H9 (cell line): ENCODE measurements at regions not wholly inside any gene's neighbourhood (a gene's known extent, or its start where the extent isn't known, plus 50 kb on each side); places are given as distances from the start of the nearest gene placed in this dataset.

Experiments
- DNase-seq: peaks from one replicate; pipeline ENCODE4 v3.0.0-alpha.2; 2017
- H2AFZ ChIP-seq: one replicate; pipeline ENCODE4 v1.6.1; 2013; ENCODE audit warnings: mild to moderate bottlenecking, low read length, control low read depth, moderate library complexity
- H2AK5ac ChIP-seq: 2 replicates; pipeline ENCODE4 v1.6.1; 2013; ENCODE audit warnings: low read length, control low read depth, mixed read lengths; ENCODE audit not compliant: insufficient read length
- H2BK120ac ChIP-seq: one replicate; pipeline ENCODE4 v1.6.1; 2013; ENCODE audit warnings: low read depth, mild to moderate bottlenecking, low read length, control low read depth, inconsistent platforms; ENCODE audit not compliant: poor library complexity, severe bottlenecking
- H2BK12ac ChIP-seq: 2 replicates; pipeline ENCODE4 v1.6.1; 2013; ENCODE audit warnings: low read length, control low read depth, mixed read lengths, low read depth; ENCODE audit not compliant: insufficient read length
- H2BK15ac ChIP-seq: 2 replicates; pipeline ENCODE4 v1.6.1; 2013; ENCODE audit warnings: low read depth, low read length, control low read depth
- H2BK20ac ChIP-seq: one replicate; pipeline ENCODE4 v1.6.1; 2013; ENCODE audit warnings: low read depth, mild to moderate bottlenecking, low read length, control low read depth, inconsistent platforms; ENCODE audit not compliant: poor library complexity, severe bottlenecking
- H2BK5ac ChIP-seq: 2 replicates; pipeline ENCODE4 v1.6.1; 2013; ENCODE audit warnings: low read length, control low read depth, mixed read lengths; ENCODE audit not compliant: insufficient read length
- H3K14ac ChIP-seq: 2 replicates; pipeline ENCODE4 v1.6.1; 2013; ENCODE audit warnings: low read length, control low read depth; ENCODE audit not compliant: insufficient read depth
- H3K18ac ChIP-seq: 2 replicates; pipeline ENCODE4 v1.6.1; 2013; ENCODE audit warnings: low read depth, mild to moderate bottlenecking, mixed read lengths, low read length, control low read depth; ENCODE audit not compliant: insufficient read length
- H3K23ac ChIP-seq: 2 replicates; pipeline ENCODE4 v1.6.1; 2013; ENCODE audit warnings: low read length, control low read depth, mixed read lengths, low read depth; ENCODE audit not compliant: insufficient read length
- H3K23me2 ChIP-seq: 2 replicates; pipeline ENCODE4 v1.6.1; 2013; ENCODE audit warnings: low read depth, mild to moderate bottlenecking, mixed read lengths, low read length, control low read depth; ENCODE audit not compliant: insufficient read length, poor library complexity, severe bottlenecking
- H3K27ac ChIP-seq: 2 replicates; pipeline ENCODE4 v1.5.1; 2013; ENCODE audit warnings: low read length, control low read depth, mixed read lengths, low read depth; ENCODE audit not compliant: insufficient read length
- H3K27me3 ChIP-seq: 2 replicates; pipeline ENCODE4 v1.6.1; 2013; ENCODE audit warnings: low read length, control low read depth, inconsistent platforms; ENCODE audit not compliant: insufficient read depth
- H3K4ac ChIP-seq: 2 replicates; pipeline ENCODE4 v1.6.1; 2013; ENCODE audit warnings: low read depth, mild to moderate bottlenecking, control low read depth, inconsistent platforms, low read length, moderate library complexity
- H3K4me1 ChIP-seq: 2 replicates; pipeline ENCODE4 v1.6.1; 2013; ENCODE audit warnings: low read length, control low read depth, inconsistent platforms; ENCODE audit not compliant: insufficient read depth
- H3K4me2 ChIP-seq: 2 replicates; pipeline ENCODE4 v1.6.1; 2013; ENCODE audit warnings: low read length, control low read depth, mixed read lengths; ENCODE audit not compliant: insufficient read length, insufficient read depth
- H3K56ac ChIP-seq: 2 replicates; pipeline ENCODE4 v1.6.1; 2013; ENCODE audit warnings: low read depth, mild to moderate bottlenecking, mixed read lengths, low read length, control low read depth; ENCODE audit not compliant: insufficient read length
- H3K79me1 ChIP-seq: 2 replicates; pipeline ENCODE4 v1.6.1; 2013; ENCODE audit warnings: low read depth, mild to moderate bottlenecking, moderate library complexity, low read length, control low read depth, inconsistent platforms; ENCODE audit not compliant: insufficient read depth, poor library complexity, severe bottlenecking
- H3K79me2 ChIP-seq: 2 replicates; pipeline ENCODE4 v1.6.1; 2013; ENCODE audit warnings: low read length, control low read depth, inconsistent platforms; ENCODE audit not compliant: insufficient read depth
- H3K9ac ChIP-seq: 2 replicates; pipeline ENCODE4 v1.6.1; 2013; ENCODE audit warnings: low read length, control low read depth, mixed read lengths; ENCODE audit not compliant: insufficient read length; ENCODE audit errors: extremely low read depth
- H3K9me3 ChIP-seq: one replicate; pipeline ENCODE4 v1.6.1; 2013; ENCODE audit warnings: low read depth, low read length, inconsistent platforms; ENCODE audit not compliant: control insufficient read depth
- H3T11ph ChIP-seq: one replicate; pipeline ENCODE4 v1.6.1; 2013; ENCODE audit warnings: mild to moderate bottlenecking, low read length, control low read depth, inconsistent platforms
- H4K20me1 ChIP-seq: one replicate; pipeline ENCODE4 v1.6.1; 2013; ENCODE audit not compliant: control insufficient read depth, insufficient read length, insufficient read depth
- H4K5ac ChIP-seq: 2 replicates; pipeline ENCODE4 v1.6.1; 2013; ENCODE audit warnings: low read depth, mild to moderate bottlenecking, mixed read lengths, low read length, control low read depth; ENCODE audit not compliant: insufficient read length
- H4K8ac ChIP-seq: replicated peaks from 2 replicates; pipeline ENCODE4 v1.6.1; 2013; ENCODE audit warnings: low read length, control low read depth, mixed read lengths, low read depth; ENCODE audit not compliant: insufficient read length
- H4K91ac ChIP-seq: 2 replicates; pipeline ENCODE4 v1.6.1; 2013; ENCODE audit warnings: low read depth, mild to moderate bottlenecking, moderate library complexity, mixed read lengths, low read length, control low read depth; ENCODE audit not compliant: insufficient read length
- H3K27ac Mint-ChIP-seq, 3 experiments: 2 replicates in 2 of 3; 3 replicates in 1 of 3; pipeline ENCODE4 v1.8.0; 2020 to 2021; ENCODE audit warnings: mixed read lengths in 3 of 3, mild to moderate bottlenecking in 1 of 3, moderate library complexity in 1 of 3
- H3K27me3 Mint-ChIP-seq: 2 replicates; pipeline ENCODE4 v1.8.0; 2021; ENCODE audit warnings: low read depth, mild to moderate bottlenecking, moderate library complexity, mixed read lengths
- H3K36me3 Mint-ChIP-seq, 3 experiments: 2 replicates in 2 of 3; 3 replicates in 1 of 3; pipeline ENCODE4 v1.8.0; 2020 to 2021; ENCODE audit warnings: low read depth in 3 of 3, mixed read lengths in 3 of 3; ENCODE audit not compliant: insufficient read depth in 1 of 3
- H3K4me1 Mint-ChIP-seq, 2 experiments: 2 replicates each; pipeline ENCODE4 v1.8.0; 2020; ENCODE audit warnings: mixed read lengths in 2 of 2
- H3K4me3 Mint-ChIP-seq, 2 experiments: 2 replicates in 1 of 2; 3 replicates in 1 of 2; pipeline ENCODE4 v1.8.0; 2020 to 2021; ENCODE audit warnings: mild to moderate bottlenecking in 2 of 2, mixed read lengths in 2 of 2, moderate library complexity in 1 of 2
- H3K9me3 Mint-ChIP-seq, 2 experiments: 2 replicates in 1 of 2; 3 replicates in 1 of 2; pipeline ENCODE4 v1.8.0; 2020; ENCODE audit warnings: mild to moderate bottlenecking in 2 of 2, mixed read lengths in 2 of 2, moderate library complexity in 1 of 2
- WGBS: extraction: QIAGEN DNeasy Blood & Tissue Kit; methylation state at CpG from one replicate; pipeline ENCODE4 v1.1.7; 2013; ENCODE audit warnings: missing lambda C conversion rate, low lambda C conversion rate, mixed read lengths; ENCODE audit not compliant: insufficient read length; ENCODE audit errors: extremely low coverage; 5-methylcytosine and 5-hydroxymethylcytosine counted together
- TF ChIP-seq, protein P1 (sequence below): fragments of 200-600 bp; sonication (generic); conservative IDR thresholded peaks from 3 replicates; pipeline ENCODE4 v1.8.0; 2021; ENCODE audit warnings: antibody characterized with exemption, mild to moderate bottlenecking

DNA sequence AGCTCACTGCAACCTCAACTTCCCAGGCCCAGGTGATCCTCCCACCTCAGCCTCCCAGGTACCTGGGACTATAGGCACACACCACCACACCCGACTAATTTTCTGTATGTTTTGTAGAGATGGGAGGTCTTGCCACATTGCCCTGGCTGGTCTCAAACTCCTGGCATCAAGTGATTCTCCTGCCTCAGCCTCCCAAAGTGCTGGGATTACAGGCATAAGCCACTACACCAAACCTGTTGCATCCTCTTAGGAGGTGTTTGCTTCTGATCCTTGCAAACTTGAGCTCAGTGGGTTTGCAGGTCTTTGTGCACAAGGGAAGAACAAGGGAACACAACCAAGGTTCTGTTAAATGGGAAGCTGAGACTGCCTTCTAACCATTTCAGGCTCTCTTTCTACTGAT lies 184.6 kb downstream of the ARHGAP12 start:
- no peak overlapping the region for H3K27ac ChIP-seq
- no peak overlapping the region for H3K18ac ChIP-seq
- no peaks in the 10 kb centered on the region for H3K4me1 ChIP-seq
- H3K4me3 Mint-ChIP-seq = no peak overlapping the region
- H3K27ac Mint-ChIP-seq = no peak overlapping the region
- no peak overlapping the region for H3K56ac ChIP-seq
- no peaks in the 10 kb centered on the region for H3K79me2 ChIP-seq
- no peaks in the 10 kb centered on the region for H4K20me1 ChIP-seq
- no peak overlapping the region for H3T11ph ChIP-seq
- H3K27me3 Mint-ChIP-seq = no peaks in the 10 kb centered on the region
- no peak overlapping the region for H2AK5ac ChIP-seq
- no peak overlapping the region for H3K23ac ChIP-seq
- H2BK120ac ChIP-seq = no peak overlapping the region
- H2BK20ac ChIP-seq = no peak overlapping the region
- no peak overlapping the region for H2BK15ac ChIP-seq
- DNase-seq = no peak
- no peak overlapping the region for H2AFZ ChIP-seq
- H3K9me3 ChIP-seq = no peaks in the 10 kb centered on the region
- no CpG with 5 or more reads among the region's 1 CpG for WGBS
- H3K27me3 ChIP-seq = no peaks in the 10 kb centered on the region
- H3K9ac ChIP-seq = no peak overlapping the region
- no peaks in the 10 kb centered on the region for H3K9me3 Mint-ChIP-seq
- no peak overlapping the region for H3K4me2 ChIP-seq
- H4K5ac ChIP-seq = no peak overlapping the region
- H2BK12ac ChIP-seq = no peak overlapping the region
- H2BK5ac ChIP-seq = no peak overlapping the region
- 0 out of 4 replicates have a peak, but pooled peaks cover 0 to 2% of the 10 kb centered on the region in 2 experiments for H3K4me1 Mint-ChIP-seq
- no peak overlapping the region for H4K8ac ChIP-seq
- no peaks in the 10 kb centered on the region for H3K36me3 Mint-ChIP-seq
- no peaks in the 10 kb centered on the region for H3K23me2 ChIP-seq
- H3K14ac ChIP-seq = no peak overlapping the region
- TF ChIP-seq, protein P1, sequence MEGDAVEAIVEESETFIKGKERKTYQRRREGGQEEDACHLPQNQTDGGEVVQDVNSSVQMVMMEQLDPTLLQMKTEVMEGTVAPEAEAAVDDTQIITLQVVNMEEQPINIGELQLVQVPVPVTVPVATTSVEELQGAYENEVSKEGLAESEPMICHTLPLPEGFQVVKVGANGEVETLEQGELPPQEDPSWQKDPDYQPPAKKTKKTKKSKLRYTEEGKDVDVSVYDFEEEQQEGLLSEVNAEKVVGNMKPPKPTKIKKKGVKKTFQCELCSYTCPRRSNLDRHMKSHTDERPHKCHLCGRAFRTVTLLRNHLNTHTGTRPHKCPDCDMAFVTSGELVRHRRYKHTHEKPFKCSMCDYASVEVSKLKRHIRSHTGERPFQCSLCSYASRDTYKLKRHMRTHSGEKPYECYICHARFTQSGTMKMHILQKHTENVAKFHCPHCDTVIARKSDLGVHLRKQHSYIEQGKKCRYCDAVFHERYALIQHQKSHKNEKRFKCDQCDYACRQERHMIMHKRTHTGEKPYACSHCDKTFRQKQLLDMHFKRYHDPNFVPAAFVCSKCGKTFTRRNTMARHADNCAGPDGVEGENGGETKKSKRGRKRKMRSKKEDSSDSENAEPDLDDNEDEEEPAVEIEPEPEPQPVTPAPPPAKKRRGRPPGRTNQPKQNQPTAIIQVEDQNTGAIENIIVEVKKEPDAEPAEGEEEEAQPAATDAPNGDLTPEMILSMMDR = no peak
- H4K91ac ChIP-seq = no peak overlapping the region
- no peak overlapping the region for H3K4ac ChIP-seq
- no peaks in the 10 kb centered on the region for H3K79me1 ChIP-seq
